Pons (tissue), 1 donor: ENCODE measurements at regions not wholly inside any gene's neighbourhood (a gene's known extent, or its start where the extent isn't known, plus 50 kb on each side); places are given as distances from the start of the nearest gene placed in this dataset.

Experiments used
- DNase-seq: peaks from one replicate; pipeline ENCODE4 v3.0.0-alpha.2; 2016; ENCODE audit warnings: low spot score

DNA sequence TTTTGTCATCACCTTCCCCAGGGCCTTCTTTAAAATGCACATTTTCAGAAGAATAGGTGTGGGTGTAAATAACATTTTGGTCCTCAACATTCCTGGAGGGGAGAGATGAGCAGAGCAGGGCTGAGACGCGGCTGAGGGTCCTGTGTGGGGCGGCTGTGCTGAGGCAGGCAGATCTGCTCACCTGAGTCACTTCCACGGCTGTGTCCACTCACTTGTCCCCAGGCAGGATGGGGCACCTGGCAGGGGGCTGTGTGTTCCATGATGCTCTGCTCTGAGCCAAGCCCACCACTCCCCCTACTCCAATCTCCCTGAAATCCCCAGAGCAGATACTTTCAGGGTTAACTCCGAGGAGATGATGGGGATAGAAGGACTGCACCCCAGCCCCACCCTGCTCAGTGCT is 93.8 kb downstream of the GLRX3 start:
- no peak for DNase-seq

DNA sequence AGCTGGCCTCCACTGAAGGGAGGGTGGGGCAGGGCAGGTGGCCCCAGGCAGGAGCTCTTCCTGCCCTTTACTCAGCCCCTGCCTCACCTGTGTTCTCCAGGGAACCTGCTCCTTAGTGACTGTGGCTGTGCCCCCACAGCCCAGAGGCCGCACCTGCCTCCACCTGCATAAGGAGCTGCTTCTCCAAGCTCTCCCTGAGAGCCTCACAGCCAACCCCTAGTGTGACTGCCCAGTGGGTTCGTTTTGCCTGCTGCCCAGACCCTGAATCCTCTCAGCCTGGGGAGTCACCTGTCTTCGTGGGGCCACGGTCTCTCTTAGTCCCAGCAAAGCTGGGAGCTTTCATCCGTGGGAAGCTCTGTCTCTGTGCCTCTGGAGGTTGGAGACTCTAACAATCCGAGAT is 94.4 kb downstream of the GLRX3 start:
- no peak for DNase-seq

- no peak for DNase-seq
These were observed 95.1 kb downstream of the GLRX3 start for GRCh38 chr10:130231251-130231741.

- no peak for DNase-seq
These were observed 96.2 kb downstream of the GLRX3 start for GRCh38 chr10:130232166-130233034.

DNA sequence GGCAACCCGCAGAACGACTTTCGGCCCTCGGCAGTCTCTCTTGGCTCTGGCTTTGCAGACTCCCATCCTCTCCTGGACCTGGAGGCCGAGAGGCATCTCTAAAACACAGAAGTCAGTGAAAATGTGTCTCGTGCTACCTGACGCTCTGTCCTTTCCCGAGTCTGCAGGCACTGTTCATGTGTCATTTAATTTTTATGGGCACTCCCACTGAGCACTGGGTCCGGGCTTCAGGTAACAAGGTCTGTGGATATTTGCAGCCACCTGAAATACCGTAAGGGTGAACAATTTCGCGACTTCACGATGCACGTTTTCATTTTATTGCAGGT is 96.8 kb downstream of the GLRX3 start:
- DNase-seq, result no peak

DNA sequence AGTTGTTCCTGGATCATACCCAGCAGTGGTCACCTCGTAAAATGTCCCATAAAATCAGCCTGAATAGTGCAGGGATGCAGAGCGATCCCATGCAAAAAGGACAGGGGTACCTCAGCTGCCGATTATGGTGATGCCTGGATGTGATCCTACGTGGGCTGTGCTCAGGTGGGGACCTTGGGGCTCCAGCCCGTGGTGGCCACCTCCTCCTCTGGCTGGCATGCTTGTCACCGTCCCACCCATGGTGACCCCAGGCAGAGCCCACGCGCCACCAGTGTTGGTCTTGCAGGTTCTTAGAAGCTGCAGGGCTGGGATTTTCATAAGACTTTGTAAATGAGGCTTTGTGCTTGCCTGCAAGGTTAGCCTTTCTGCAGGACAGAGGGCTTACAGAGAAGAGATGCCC is 97.2 kb downstream of the GLRX3 start:
- DNase-seq, result no peak

GRCh38 chr10:130234171-130234965 is 98.2 kb downstream of the GLRX3 start:
- no peak for DNase-seq

- DNase-seq, result no peak
These were observed 100.5 kb downstream of the GLRX3 start for GRCh38 chr10:130236711-130237110.

- DNase-seq, result no peak
These were observed 104.2 kb downstream of the GLRX3 start for GRCh38 chr10:130240409-130240808.

- DNase-seq, result no peak
These were observed 106.3 kb downstream of the GLRX3 start for GRCh38 chr10:130242513-130242912.

DNA sequence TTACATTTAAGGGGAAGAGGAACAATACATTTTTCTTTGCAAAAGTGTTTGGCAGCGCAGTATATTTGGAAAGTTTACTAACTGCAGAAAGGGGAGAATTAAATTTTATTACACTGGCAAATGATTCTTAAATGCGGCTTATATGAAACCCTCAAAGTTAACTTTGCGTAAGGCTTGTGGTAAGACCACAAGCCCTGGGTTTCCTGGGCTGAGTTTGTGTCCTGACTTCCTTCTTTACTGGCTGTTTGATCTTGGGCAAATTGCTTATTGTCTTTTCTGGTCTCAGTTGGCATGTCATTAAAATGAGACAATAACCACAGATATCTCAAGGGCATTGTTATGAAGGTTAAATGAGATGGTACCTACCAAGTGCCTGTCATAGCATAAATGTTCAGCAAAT is 106.8 kb downstream of the GLRX3 start:
- no peak for DNase-seq

DNA sequence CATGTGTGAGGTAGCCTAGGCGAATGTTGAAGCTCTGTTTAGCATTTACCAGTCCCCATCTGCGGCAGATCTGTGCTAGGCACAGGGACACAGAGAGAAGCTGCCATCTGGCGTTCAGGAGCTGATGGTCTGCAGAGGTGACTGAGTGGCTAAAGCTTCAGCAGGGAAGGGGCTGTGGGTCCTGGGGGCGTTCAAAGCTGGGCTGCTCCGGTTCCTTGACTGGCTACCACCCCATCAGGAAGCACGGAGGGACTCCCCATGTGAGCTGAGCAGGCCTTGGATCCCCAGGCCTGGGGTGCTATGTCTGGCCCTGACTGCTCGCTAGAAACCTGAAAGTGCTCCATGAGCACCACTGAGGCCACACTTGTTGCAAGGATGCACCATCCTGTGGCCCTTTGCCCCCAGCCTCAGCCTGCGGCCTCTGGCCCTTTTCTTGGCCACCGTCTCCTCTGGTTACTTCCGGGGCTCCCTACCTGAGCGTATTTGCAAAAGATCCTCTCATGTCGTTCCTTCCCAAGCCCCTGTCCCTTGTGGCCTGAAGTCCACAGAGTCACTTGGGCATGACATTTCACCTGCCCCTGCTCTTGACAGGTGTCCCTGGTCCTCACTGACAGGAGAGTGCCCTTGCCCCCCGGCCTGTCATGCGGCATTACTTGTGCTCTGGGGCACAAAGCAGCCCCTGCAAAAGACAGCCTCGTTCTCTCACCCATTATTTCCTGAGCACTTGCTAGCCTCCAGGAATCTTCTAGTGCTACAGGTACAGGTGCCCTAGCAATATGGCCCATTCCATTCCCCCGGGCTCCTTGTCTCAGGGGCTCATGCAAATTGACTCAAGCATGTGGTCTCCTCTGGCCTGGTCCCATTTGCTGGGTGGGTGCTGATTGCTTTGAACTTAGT is 108.1 kb downstream of the GLRX3 start:
- DNase-seq, result no peak

DNA sequence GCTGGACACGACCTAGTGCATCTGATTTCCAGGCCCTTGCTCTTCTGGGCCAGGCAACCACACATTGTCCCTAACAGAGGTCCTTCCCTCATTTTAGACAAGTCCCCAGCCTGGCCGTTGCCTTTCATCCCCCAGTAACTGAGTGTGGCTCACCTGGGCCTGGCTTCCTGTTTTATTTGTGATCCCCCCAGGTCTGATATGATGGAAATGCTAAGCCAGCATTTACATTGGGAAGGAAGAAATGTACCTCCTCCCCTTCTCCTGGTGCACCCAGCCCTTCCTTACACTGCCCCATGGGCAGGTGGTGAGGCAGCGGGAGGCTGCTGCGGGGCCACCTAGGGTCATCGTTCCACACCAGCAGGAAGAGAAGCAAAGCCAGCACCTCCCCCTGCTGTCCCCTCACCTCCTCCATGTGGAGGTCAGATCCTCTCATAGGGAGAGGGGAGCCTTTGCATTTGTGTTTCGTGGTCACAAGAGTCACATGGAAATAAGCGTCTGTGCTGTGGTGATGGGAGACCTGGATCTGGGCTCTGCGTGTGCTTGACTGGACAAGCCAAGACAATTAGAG is 108.8 kb downstream of the GLRX3 start:
- DNase-seq, result no peak

DNA sequence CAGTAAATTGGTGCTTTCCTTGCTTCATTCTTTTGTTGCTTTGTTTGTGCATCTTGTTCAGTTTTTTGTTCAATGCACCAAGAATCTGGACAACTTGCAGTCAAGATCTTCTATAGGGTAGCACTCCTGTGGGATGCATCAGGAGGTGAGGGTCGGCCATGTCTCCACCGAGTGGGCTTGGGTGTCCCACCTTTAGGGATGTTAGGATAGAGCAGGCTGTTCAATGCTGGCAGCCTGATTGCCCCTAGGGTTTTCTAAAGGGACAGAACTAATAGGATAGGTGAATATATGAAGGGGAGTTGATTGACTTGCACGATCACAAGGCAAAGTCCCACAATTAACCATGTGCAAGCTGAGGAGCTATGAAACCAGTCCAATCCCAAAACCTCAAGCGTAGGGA is 109.9 kb downstream of the GLRX3 start:
- DNase-seq, result no peak

DNA sequence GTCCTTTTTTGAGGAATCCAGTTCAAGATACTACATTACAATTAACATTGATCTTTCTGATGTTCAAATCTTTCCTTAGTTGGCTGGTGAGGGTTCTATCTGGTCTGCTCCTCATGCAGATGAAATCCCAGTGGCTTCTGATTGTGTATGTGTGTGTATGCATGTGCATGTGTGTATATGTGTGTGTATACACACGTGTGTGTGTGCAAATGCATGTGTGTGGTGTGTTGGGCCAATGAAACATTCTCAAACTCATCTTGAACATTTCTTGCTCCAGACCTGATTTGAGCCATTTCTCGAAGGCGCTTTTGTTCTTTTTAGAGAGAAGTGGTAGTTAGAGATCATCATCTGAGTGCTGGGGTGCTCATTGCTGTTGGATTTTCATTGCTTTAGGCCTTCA is 113.9 kb downstream of the GLRX3 start:
- no peak for DNase-seq

- DNase-seq, result no peak
These were observed 115.6 kb downstream of the GLRX3 start for GRCh38 chr10:130251766-130252165.

GRCh38 chr10:130254243-130254642 is 118.1 kb downstream of the GLRX3 start:
- DNase-seq, result no peak

DNA sequence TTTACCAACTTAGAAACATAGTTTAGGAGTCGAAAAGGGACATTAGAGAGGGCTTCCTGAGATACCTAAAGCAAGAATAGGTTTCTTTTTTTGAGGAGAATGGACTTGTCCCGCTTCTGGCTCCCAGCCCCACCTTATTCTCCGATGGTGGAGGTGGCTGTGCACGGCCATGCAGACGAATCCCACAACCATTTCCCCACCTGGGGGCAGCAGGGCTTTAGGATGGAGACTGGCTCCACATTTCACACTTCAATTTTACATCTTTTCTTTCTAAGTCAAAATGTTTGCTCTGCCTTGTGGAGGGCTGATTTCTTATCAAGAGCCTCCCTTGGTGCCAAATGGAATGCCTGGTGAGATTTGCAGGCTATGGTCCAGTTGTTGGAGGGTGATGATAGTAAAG is 118.5 kb downstream of the GLRX3 start:
- no peak for DNase-seq

- no peak for DNase-seq
These were observed 119.6 kb downstream of the GLRX3 start for GRCh38 chr10:130255777-130256176.

DNA sequence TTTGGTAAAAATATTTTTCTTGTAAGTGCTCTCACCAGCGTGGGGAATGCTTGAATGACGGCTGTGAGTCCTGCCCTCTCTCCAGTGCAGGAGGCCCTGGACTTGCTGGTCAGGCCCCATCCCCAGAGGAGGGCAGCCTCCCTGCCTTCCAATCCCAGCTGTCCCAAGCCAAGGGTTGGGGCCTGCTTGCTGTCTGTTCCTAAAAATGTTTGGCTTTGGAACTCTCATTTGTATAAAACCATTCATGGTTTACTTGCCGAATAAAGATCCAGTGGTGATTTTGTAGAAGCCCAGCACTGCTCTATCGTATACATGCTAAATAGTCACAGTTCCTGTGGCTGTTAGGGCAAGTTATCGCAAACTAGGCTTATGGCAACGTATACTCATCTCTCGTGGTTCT is 121.7 kb downstream of the GLRX3 start:
- no peak for DNase-seq

GRCh38 chr10:130259380-130259779 is 123.2 kb downstream of the GLRX3 start:
- DNase-seq, result no peak

DNA sequence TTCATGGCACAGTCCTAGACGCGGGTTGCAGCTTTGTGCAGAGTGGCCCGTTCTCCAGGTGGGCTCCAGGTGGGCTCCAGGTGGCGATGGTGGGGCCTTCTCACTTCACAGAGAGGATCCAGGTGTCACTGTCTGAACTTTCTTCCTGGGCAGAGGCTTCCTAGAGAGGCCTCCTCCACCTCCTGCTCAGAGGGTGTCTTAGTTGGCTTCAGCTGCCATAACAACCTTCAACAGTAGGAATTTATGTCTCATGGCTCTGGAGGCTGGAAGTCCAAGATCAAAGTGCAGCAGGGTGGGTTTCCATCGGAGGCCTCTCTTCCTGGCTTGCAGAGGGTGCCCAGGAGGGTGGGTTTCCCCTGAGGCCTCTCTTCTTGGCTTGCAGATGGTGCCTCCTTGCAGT is 125.1 kb downstream of the GLRX3 start:
- no peak for DNase-seq
